GM12878 (cell line): ENCODE measurements at regions not wholly inside any gene's neighbourhood (a gene's known extent, or its start where the extent isn't known, plus 50 kb on each side); places are given as distances from the start of the nearest gene placed in this dataset.

ENCODE experiments used
- ATAC-seq: fragments of 200-7000 bp; cut with Tn5 transposase; 3 replicates; pipeline ENCODE4 v1.9.1; 2020; ENCODE audit warnings: mild to moderate bottlenecking, moderate library complexity
- BruUV-seq: library from RNA; stranded (reverse); fragments of 400-500 nt; replicated peaks from 2 replicates; lab custom pipeline; 2021; lab: Mats Ljungman, UMichigan
- CTCF ChIA-PET: fragments of 300-600 bp; sonication (Branson Sonifier 250); formaldehyde crosslinking; extraction: SDS; loops from one replicate; lab custom pipeline; 2021; ENCODE audit warnings: inconsistent platforms; lab: Yijun Ruan, JAX
- POLR2A ChIA-PET: fragments of 350-600 bp; formaldehyde crosslinking; extraction: SDS; loops from one replicate; lab custom pipeline; 2021; ENCODE audit warnings: inconsistent platforms; lab: Charles Lee
- RAD21 ChIA-PET: fragments of 300-600 bp; sonication (Branson Sonifier 250); formaldehyde crosslinking; loops from one replicate; lab custom pipeline; 2023; ENCODE audit warnings: antibody characterized with exemption; ENCODE audit not compliant: unreplicated experiment; lab: Charles Lee
- SMC1A ChIA-PET: fragments of 300-600 bp; sonication (Branson Sonifier 250); formaldehyde crosslinking; loops from one replicate; lab custom pipeline; 2023; ENCODE audit not compliant: unreplicated experiment, uncharacterized antibody; lab: Charles Lee
- DNase-seq: peaks from one replicate; pipeline ENCODE4 v3.0.0-alpha.2; 2011; ENCODE audit warnings: low read depth, low spot score
- FAIRE-seq: peaks from 3 replicates; lab custom pipeline; 2011; peaks lifted over from hg19 to GRCh38; lab: Jason Lieb, UNC
- H2AFZ ChIP-seq: 2 replicates; pipeline ENCODE4 v1.6.0; 2011; ENCODE audit warnings: low read depth, low read length, control low read depth; ENCODE audit not compliant: control insufficient read depth
- H3K27ac ChIP-seq: 2 replicates; pipeline ENCODE4 v1.5.1; 2011; ENCODE audit warnings: control low read depth; ENCODE audit not compliant: control insufficient read depth, insufficient read depth
- H3K27me3 ChIP-seq, 2 experiments: replicated peaks in 1 of 2; 2 replicates each; pipeline versions ENCODE4 v1.6.0 to v1.6.1; 2011; ENCODE audit warnings: low read length in 1 of 2; ENCODE audit not compliant: control insufficient read depth in 2 of 2, insufficient read depth in 2 of 2
- H3K36me3 ChIP-seq, 2 experiments: 2 replicates each; pipeline ENCODE4 v1.5.1; 2011; ENCODE audit warnings: low read length in 1 of 2; ENCODE audit not compliant: control insufficient read depth in 2 of 2, insufficient read depth in 2 of 2
- H3K4me1 ChIP-seq: 2 replicates; pipeline ENCODE4 v1.6.1; 2011; ENCODE audit warnings: mild to moderate bottlenecking, low read length, moderate library complexity, mixed read lengths; ENCODE audit not compliant: control insufficient read depth, insufficient read depth
- H3K4me2 ChIP-seq: 2 replicates; pipeline ENCODE4 v1.6.0; 2011; ENCODE audit warnings: control low read depth; ENCODE audit not compliant: control insufficient read depth, insufficient read depth
- H3K4me3 ChIP-seq: fragments of 200-600 bp; sonication (generic); 2 replicates; pipeline ENCODE4 v1.5.1; 2016
- H3K79me2 ChIP-seq: 2 replicates; pipeline ENCODE4 v1.6.0; 2011; ENCODE audit warnings: low read length; ENCODE audit not compliant: control insufficient read depth, insufficient read depth
- H3K9ac ChIP-seq: 2 replicates; pipeline ENCODE4 v1.8.0; 2011; ENCODE audit warnings: low read length, control low read depth, mixed read lengths; ENCODE audit not compliant: control insufficient read depth, insufficient read depth
- H3K9me3 ChIP-seq: replicated peaks from 3 replicates; pipeline ENCODE4 v1.5.1; 2011; ENCODE audit warnings: mild to moderate bottlenecking, low read length; ENCODE audit not compliant: control insufficient read depth, insufficient read depth
- H4K20me1 ChIP-seq: 2 replicates; pipeline ENCODE4 v1.6.0; 2011; ENCODE audit not compliant: control insufficient read depth, insufficient read depth
- CBX3 ChIP-seq: fragments of 200-600 bp; sonication (generic); IDR thresholded peaks from 2 replicates; pipeline ENCODE4 v1.6.1; 2016; ENCODE audit warnings: low read depth, borderline replicate concordance
- CEBPB ChIP-seq, 2 experiments: fragments of 150-350 bp in 1 of 2; IDR thresholded peaks; 2 replicates each; pipeline ENCODE4 v1.6.1; 2012 to 2014; ENCODE audit warnings: low read depth in 2 of 2, low read length in 2 of 2, borderline replicate concordance in 1 of 2, inconsistent platforms in 1 of 2
- CREB1 ChIP-seq: IDR thresholded peaks from 2 replicates; pipeline ENCODE4 v1.6.1; 2012; ENCODE audit warnings: low read depth, mild to moderate bottlenecking, inconsistent platforms
- EZH2 ChIP-seq: IDR thresholded peaks from 2 replicates; pipeline ENCODE4 v1.6.1; 2012; ENCODE audit warnings: low read depth, mild to moderate bottlenecking, control low read depth, inconsistent platforms, low read length, borderline replicate concordance; ENCODE audit not compliant: control insufficient read depth
- FOXK2 ChIP-seq: fragments of 450-650 bp; IDR thresholded peaks from 2 replicates; pipeline ENCODE4 v1.6.1; 2017; ENCODE audit warnings: mild to moderate bottlenecking, moderate library complexity
- KLF5 ChIP-seq: fragments of 450-650 bp; IDR thresholded peaks from 2 replicates; pipeline ENCODE4 v1.6.1; 2014; ENCODE audit warnings: mild to moderate bottlenecking; ENCODE audit not compliant: partially characterized antibody
- MXI1 ChIP-seq: fragments of 150-350 bp; IDR thresholded peaks from 2 replicates; pipeline ENCODE4 v1.6.1; 2011; ENCODE audit warnings: low read depth, mild to moderate bottlenecking, inconsistent platforms, low read length, improper control_type of control experiment
- NFIC ChIP-seq: IDR thresholded peaks from 2 replicates; pipeline ENCODE4 v1.6.1; 2012; ENCODE audit warnings: low read depth, mild to moderate bottlenecking, inconsistent platforms, low read length, moderate library complexity
- PKNOX1 ChIP-seq: fragments of 450-650 bp; IDR thresholded peaks from 2 replicates; pipeline ENCODE4 v1.6.1; 2016; ENCODE audit warnings: mild to moderate bottlenecking
- POU2F2 ChIP-seq: IDR thresholded peaks from 3 replicates; pipeline ENCODE4 v1.6.1; 2011; ENCODE audit warnings: low read depth, mild to moderate bottlenecking, low read length, borderline replicate concordance
- RB1 ChIP-seq: fragments of 450-650 bp; formaldehyde crosslinking; IDR thresholded peaks from 2 replicates; pipeline ENCODE4 v1.6.1; 2017; ENCODE audit warnings: mild to moderate bottlenecking, borderline replicate concordance
- SMAD5 ChIP-seq: IDR thresholded peaks from 2 replicates; pipeline ENCODE4 v1.6.1; 2016; ENCODE audit warnings: antibody characterized with exemption, low read depth
- SPI1 ChIP-seq: IDR thresholded peaks from 2 replicates; pipeline ENCODE4 v1.6.1; 2011; ENCODE audit warnings: low read depth, mild to moderate bottlenecking, low read length, moderate library complexity, borderline replicate concordance; ENCODE audit not compliant: insufficient read depth
- TARDBP ChIP-seq: IDR thresholded peaks from 2 replicates; pipeline ENCODE4 v1.6.1; 2016; ENCODE audit warnings: borderline replicate concordance
- YY1 ChIP-seq: IDR thresholded peaks from 2 replicates; pipeline ENCODE4 v1.6.1; 2011; ENCODE audit warnings: low read depth, mild to moderate bottlenecking, low read length
- ZBTB4 ChIP-seq: fragments of 450-650 bp; formaldehyde crosslinking; IDR thresholded peaks from 2 replicates; pipeline ENCODE4 v1.4.0; 2022; ENCODE audit warnings: mild to moderate bottlenecking, moderate library complexity
- WGBS: methylation state at CpG from one replicate; pipeline ENCODE4 v1.1.6; 2016; ENCODE audit warnings: low lambda C conversion rate; ENCODE audit not compliant: insufficient replicate concordance, insufficient coverage; ENCODE audit errors: missing lambda C conversion rate; 5-methylcytosine and 5-hydroxymethylcytosine counted together
- in situ Hi-C: fragments of 300-500 bp; cut with MboI; formaldehyde crosslinking; loops from 9 replicates; pipeline ENCODE4 v1.14.3; 2018; ENCODE audit warnings: mixed read lengths
- intact Hi-C: fragments of 100-400 bp; cut with micrococcal nuclease; formaldehyde crosslinking; loops from one replicate; pipeline ENCODE4 v1.14.2; 2022; ENCODE audit not compliant: unreplicated experiment

- TF ChIP-seq EZH2 (no peak), POU2F2 (no peak), TARDBP (no peak)
Measured at GRCh38 chr6:27568226-27568897, 95.5 kb upstream of the ZNF184 start (continued).

- POLR2A ChIA-PET: no interaction called here
- H3K36me3 ChIP-seq: no peaks in the 10 kb centered on the region
- WGBS: 33% methylated on average over 41 of the region's 41 CpGs
- TF ChIP-seq PKNOX1 (no peak), MXI1 (no peak), FOXK2 (no peak), RB1 (no peak), SPI1 (no peak), SMAD5 (no peak), CBX3 (no peak), ZBTB4 (CRISPR knock-in tag) (no peak), CEBPB (IDR thresholded peaks at IDR 0.05; ENCODE audit: borderline replicate concordance in 1 of 2, low read depth in 2 of 2, low read length in 2 of 2) (no peak), CREB1 (0 out of 2 replicates have a peak, but pooled peaks have one; percentile 57), KLF5 (no peak), NFIC (no peak), YY1 (0 out of 2 replicates have a peak, but pooled peaks have one; percentile 11)
Measured at GRCh38 chr6:27565839-27566779, 93.2 kb upstream of the ZNF184 start.

More at GRCh38 chr6:27565839-27566779, 93.2 kb upstream of the ZNF184 start:
- no peaks in the 10 kb centered on the region; a peak in 1 of 4 replicates for H3K27me3 ChIP-seq
- H4K20me1 ChIP-seq: no peaks in the 10 kb centered on the region
- CTCF ChIA-PET: no interaction called here
- in situ Hi-C loops: no loop called here
- BruUV-seq: no TSS peak
- ATAC-seq: peak; percentile 63
- intact Hi-C loops: no loop called here
- H3K4me1 ChIP-seq: no peaks in the 10 kb centered on the region
- RAD21 ChIA-PET: no interaction called here
- H3K27ac ChIP-seq: no peak overlapping the region
- H3K4me3 ChIP-seq: peak overlapping the region; percentile 52; the same call in 1 of the 2 replicates
- SMC1A ChIA-PET: no interaction called here
- H3K79me2 ChIP-seq: no peaks in the 10 kb centered on the region
- DNase-seq: no peak
- peak overlapping the region; percentile 68 for H3K4me2 ChIP-seq
- H3K9ac ChIP-seq: peak overlapping the region; percentile 5; the same call in 1 of the 2 replicates
- peak overlapping the region; percentile 47 for H2AFZ ChIP-seq
- no peaks in the 10 kb centered on the region for H3K9me3 ChIP-seq
- no peak for FAIRE-seq
